NCI-H2171 (cell line): ENCODE measurements at regions not wholly inside any gene's neighbourhood (a gene's known extent, or its start where the extent isn't known, plus 50 kb on each side); places are given as distances from the start of the nearest gene placed in this dataset.

ENCODE experiments used
- DNase-seq: peaks from one replicate; lab custom pipeline; 2025; lab: John Stamatoyannopoulos, UW

- DNase-seq = no peak
Measured at GRCh38 chrX:21056622-21057021, 317.6 kb upstream of the CNKSR2 start.

- no peak for DNase-seq
Measured at GRCh38 chrX:21047034-21047455, 327.2 kb upstream of the CNKSR2 start.

DNA sequence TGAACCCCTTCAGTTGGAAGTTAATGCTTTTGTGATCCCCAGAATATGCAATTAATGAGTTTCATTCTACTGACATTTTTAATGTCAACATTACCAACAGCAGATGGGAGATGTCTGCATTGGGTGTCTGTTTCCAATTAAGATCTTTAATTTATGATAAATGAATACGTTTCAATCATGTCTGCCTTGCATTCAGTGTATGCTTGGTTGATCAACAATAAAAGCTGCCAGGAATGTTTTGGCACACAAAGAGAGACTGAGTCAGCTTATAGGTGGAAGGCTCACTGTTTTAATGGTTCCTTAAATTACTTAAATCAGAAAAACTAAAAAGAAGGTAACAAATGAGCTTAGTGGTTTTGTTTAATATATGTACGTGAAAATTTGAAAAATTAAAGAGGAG is 359.9 kb upstream of the CNKSR2 start:
- peak; percentile 19 for DNase-seq

- DNase-seq = no peak
Measured at GRCh38 chrX:21004835-21005234, 369.4 kb upstream of the CNKSR2 start.

- no peak for DNase-seq
Measured at GRCh38 chrX:20995829-20996228, 378.4 kb upstream of the CNKSR2 start.

DNA sequence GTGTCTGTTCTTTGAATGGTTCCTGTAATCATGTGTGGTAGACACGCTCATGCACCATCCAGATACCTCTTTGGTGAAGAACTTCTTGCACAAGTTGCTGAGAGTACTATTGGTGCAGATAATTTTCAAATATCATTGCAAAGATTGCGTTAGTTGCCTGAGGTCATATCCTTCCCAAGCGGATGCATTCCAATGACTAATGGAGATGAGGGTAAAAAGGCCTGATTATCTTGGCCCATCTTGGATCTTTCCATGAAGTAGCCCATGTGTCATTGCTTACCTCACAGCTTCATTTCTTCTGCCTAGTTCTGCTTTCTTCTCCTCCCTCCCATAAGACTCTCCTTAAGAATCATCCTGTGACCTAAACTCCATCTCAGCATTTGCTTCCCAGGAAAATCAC is 384.9 kb upstream of the CNKSR2 start:
- DNase-seq = no peak

- DNase-seq = no peak
Measured at GRCh38 chrX:20988804-20989203, 385.4 kb upstream of the CNKSR2 start.

GRCh38 chrX:20988118-20988517 is 386.1 kb upstream of the CNKSR2 start:
- DNase-seq = no peak

DNA sequence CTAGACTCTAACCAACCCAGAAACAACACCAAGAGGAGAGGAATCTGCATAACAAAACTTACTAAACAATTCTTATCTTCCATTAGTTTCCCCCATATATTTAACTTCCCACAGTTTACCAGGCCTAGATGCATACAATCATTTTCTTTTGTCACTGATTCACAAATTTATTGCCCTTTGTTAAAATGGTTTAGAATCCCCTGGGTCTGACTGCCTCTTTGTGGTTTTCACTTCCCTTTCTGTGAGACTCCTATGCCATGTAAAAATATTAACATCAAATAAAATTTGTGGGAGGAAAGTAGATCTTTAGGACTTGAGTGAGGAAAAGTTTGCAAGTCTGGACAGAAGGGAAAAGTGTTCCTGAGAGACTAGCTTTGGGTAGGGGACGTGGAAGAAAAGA is 393.8 kb upstream of the CNKSR2 start:
- no peak for DNase-seq

DNA sequence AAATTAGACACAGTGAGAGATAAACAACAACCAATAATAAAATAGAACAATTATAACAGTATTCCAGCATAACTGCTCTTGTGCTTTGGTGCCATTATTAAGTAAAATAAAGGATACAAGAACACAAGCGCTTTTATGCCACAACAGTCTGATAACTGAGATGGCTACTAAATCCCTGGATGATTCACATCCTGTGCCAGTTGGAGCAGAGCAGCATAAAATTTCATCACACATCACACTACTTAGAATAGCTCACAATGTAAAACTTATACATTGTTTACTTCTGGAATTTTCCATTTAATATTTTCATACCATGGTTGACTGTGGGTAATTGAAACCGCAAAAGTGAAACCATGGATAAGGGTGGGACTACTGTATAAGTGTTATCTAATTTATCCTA is 399.9 kb upstream of the CNKSR2 start:
- no peak for DNase-seq

DNA sequence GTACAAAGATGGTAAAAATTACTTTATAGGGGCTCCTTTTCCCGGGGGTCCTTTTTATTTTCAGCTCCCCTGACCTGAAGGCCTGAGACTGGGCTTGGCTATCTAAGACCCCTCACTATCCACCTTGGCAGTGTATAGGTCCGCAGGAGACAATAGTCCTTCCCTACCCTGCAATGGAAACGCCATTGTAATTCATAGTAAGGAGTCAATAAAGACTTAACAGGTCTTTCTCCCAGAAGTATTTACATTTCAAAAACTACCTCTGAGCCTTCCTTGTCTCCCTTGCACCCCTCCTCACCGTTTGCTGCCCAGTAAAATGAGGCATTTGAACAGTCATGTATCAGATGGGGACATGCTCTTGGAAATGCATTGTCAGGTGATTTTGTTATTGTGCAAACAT is 401.2 kb upstream of the CNKSR2 start:
- DNase-seq = no peak

GRCh38 chrX:20971250-20971649 is 403.0 kb upstream of the CNKSR2 start:
- no peak for DNase-seq

DNA sequence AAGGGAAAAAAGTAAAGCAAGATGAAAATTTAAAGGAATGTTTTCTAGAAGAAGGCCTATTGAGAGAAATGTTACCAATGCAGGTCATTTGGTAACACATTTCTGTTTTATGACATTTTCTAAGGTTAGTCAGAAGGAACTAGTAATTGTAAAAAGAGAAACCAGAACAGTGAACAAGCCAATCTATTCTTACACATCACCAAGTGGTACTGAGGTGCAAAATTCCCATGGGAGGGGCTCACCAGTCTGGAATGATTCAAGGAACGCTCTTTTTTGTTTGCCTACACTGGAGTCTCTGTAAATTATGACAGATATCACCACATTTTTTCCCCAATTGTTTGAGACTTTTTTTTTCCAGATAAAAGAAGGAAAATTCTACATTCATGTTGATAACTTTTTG is 404.7 kb upstream of the CNKSR2 start:
- no peak for DNase-seq

DNA sequence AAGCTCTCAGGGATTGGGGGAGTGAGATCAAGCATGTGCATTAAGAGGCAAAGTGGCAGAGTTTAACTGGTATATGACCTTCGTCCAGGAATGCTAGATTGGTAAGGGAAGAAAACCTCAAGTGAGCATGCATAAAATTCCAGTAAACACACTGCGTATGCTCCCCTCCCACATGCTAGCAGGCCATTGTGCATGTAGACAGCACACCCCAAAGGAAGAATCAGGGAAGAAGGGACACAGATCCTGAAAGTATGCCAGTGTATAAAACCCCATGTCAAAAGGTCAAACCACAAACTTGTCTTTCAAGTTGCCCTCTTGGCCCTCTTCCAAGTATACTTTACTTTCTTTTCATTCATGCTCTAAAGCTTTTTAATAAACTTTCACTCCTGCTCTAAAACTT is 405.2 kb upstream of the CNKSR2 start:
- DNase-seq = no peak

DNA sequence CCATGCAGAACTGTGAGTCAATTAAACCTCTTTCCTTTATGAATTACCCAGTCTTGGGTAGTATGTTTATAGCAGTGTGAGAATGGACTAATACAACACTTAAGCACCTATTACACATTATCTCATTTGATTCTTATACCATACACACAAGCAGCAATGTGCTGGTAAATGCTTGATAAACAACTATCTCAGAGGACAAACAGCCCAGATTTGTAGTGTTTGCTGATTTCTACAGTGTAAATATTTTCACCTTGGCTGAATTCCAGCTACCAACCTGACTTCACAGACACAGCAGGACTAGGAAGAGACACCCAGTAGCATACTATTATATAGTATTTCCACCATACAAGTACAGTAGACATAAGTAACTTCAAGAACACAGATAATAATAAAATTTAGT is 406.5 kb upstream of the CNKSR2 start:
- DNase-seq = no peak

GRCh38 chrX:20965270-20966044 is 408.8 kb upstream of the CNKSR2 start:
- no peak for DNase-seq

DNA sequence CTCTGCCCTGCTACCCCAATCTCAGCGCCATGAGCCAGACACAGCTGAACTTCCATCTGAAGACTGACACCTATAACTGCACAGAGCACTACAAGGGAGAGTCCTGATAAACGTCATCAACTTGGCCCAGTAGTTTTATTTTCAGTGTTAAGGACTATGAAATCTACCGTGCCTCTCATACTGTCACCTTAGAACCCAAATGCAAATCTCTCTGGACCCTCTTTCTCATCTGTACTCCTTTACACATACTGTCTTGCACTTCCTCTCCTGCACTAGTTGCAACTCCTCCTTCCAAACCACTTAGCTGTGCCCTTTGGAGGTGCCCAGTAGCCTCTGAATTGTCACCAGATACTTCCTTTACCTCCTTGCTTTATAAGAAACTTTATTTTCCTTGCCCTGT is 420.2 kb upstream of the CNKSR2 start:
- DNase-seq = no peak

DNA sequence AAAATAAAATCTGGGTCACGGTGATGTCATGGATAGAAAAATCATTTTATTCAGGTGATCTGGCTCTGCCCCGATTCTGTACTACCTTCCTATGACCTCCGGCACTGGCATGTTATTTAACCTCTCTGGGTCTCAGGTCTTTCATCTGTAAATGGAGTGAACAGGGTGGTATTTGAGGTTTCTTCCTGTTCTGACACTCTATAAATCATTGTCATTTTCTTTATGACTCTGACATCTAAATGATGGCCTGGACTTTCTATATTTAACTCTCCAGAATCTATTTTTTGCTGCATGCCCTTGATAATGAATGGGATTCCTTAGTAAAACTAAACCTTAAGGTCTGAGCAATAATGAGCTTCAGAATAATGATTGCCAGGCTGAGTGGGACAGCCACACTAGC is 422.0 kb upstream of the CNKSR2 start:
- DNase-seq = no peak

- DNase-seq = no peak
Measured at GRCh38 chrX:20951016-20951810, 423.0 kb upstream of the CNKSR2 start.

DNA sequence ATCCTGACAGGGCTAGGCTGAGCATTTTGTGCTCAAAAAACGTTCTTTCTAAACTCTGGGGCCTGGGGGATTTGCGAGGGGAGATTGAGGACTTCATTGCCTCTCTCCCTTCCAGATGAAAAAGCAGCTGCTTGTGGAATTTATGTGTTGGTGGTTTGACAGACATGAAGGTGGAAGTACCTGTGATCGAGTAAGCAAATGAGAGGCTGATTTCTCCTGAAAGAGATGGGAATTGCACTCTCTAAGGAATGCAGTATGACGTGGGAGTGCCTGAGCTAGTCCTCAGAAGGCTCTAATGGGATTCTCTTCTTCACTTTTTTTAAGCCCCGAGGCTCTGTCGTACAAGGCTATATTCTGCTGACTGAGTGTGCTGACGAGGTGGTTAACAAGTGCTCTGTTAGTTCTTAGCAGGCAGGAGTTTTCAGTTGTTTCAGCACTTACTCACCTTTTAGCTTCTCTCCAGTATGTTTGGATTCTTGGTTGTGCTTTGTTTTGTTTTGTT is 426.8 kb upstream of the CNKSR2 start:
- DNase-seq = no peak

DNA sequence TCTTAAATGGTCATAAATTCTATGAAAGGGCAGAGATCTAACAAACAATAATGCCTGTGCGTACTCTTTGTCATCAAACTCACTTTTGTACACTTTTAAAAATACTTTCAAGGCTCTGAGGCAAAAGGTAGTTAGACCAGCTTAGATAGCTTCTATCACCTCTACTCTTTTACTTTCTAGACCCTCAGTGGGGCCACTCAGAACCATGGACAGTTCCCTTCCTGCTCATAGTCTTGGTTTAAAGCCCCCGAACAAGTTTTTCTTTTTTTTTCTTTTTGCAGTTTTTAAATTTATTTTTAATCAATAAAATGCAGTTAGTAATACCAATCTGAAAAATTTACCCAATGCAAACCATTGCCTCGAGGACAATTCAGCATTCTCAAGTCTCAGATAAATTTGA is 460.5 kb upstream of the CNKSR2 start:
- no peak for DNase-seq

GRCh38 chrX:20906571-20906970 is 467.6 kb upstream of the CNKSR2 start:
- DNase-seq = no peak

- DNase-seq = no peak
Measured at GRCh38 chrX:20884565-20884964, 489.7 kb upstream of the CNKSR2 start.
